ENCODE measurements at regions not wholly inside any gene's neighbourhood (a gene's known extent, or its start where the extent isn't known, plus 50 kb on each side); places are given as distances from the start of the nearest gene placed in this dataset.

GRCh38 chr3:159451482-159451881, 537.2 kb upstream of the IL12A start:
- no peak for TF ChIP-seq CTCF (IDR thresholded peaks at IDR 0.05; ENCODE audit: low read depth, low read length)
- no peak for TF ChIP-seq POLR2A (IDR thresholded peaks at IDR 0.05; ENCODE audit: extremely low read depth, insufficient read length)
- TF ChIP-seq MYC (IDR thresholded peaks at IDR 0.05; ENCODE audit: low read depth, low read length): no peak
- no peak for TF ChIP-seq MAX (IDR thresholded peaks at IDR 0.05; ENCODE audit: low read depth, low read length)

Measured in NB4 (cell line).